PC-9 (cell line): ENCODE measurements at regions not wholly inside any gene's neighbourhood (a gene's known extent, or its start where the extent isn't known, plus 50 kb on each side); places are given as distances from the start of the nearest gene placed in this dataset.
A peak's percentile ranks its signal among the peaks of the same experiment; 100 is the strongest.

ENCODE experiments used
- BruUV-seq: library from RNA; stranded (reverse); fragments of 400-500 nt; replicated peaks from 2 replicates; lab custom pipeline; 2021; lab: Mats Ljungman, UMichigan
- CTCF ChIA-PET: fragments of 300-600 bp; sonication (Branson Sonifier 250); formaldehyde crosslinking; loops from one replicate; lab custom pipeline; 2022; ENCODE audit warnings: antibody characterized with exemption; lab: Charles Lee
- POLR2A ChIA-PET: fragments of 300-600 bp; sonication (Branson Sonifier 250); formaldehyde crosslinking; loops from one replicate; lab custom pipeline; 2022; ENCODE audit warnings: antibody characterized with exemption; ENCODE audit not compliant: unreplicated experiment; lab: Charles Lee
- DNase-seq, 2 experiments: peaks; one replicate each; pipeline versions ENCODE4 v3.0.0 to v3.0.0-alpha.2; 2015 to 2022; ENCODE audit warnings: mixed read lengths in 1 of 2
- H2AFZ ChIP-seq: fragments of 200-600 bp; sonication (generic); 2 replicates; pipeline ENCODE4 v1.8.1; 2017; ENCODE audit warnings: antibody characterized with exemption
- H3F3A ChIP-seq: fragments of 200-600 bp; sonication (generic); 2 replicates; pipeline ENCODE4 v1.8.1; 2017; ENCODE audit warnings: antibody characterized with exemption, mild to moderate bottlenecking, low read depth; ENCODE audit not compliant: insufficient read depth
- H3K27ac ChIP-seq: fragments of 200-600 bp; sonication (generic); 2 replicates; pipeline ENCODE4 v1.6.1; 2016; ENCODE audit warnings: mixed run types
- H3K27me3 ChIP-seq: fragments of 200-600 bp; sonication (generic); 2 replicates; pipeline ENCODE4 v1.6.1; 2016; ENCODE audit warnings: low read depth, mixed run types; ENCODE audit not compliant: insufficient read depth
- H3K36me3 ChIP-seq: fragments of 200-600 bp; sonication (generic); 2 replicates; pipeline ENCODE4 v1.6.1; 2016; ENCODE audit warnings: low read depth, mixed run types
- H3K4me1 ChIP-seq: fragments of 200-600 bp; sonication (generic); replicated peaks from 2 replicates; pipeline ENCODE4 v1.6.1; 2016; ENCODE audit warnings: mixed run types; ENCODE audit not compliant: insufficient read depth
- H3K4me2 ChIP-seq: fragments of 200-600 bp; sonication (generic); 2 replicates; pipeline ENCODE4 v1.6.1; 2017; ENCODE audit warnings: mixed run types
- H3K4me3 ChIP-seq: fragments of 200-600 bp; sonication (generic); 2 replicates; pipeline ENCODE4 v1.6.1; 2016; ENCODE audit warnings: mixed run types
- H3K79me2 ChIP-seq: fragments of 200-600 bp; sonication (generic); 2 replicates; pipeline ENCODE4 v1.6.1; 2017; ENCODE audit warnings: low read depth, mixed run types
- H3K9me2 ChIP-seq: fragments of 200-600 bp; sonication (generic); 2 replicates; pipeline ENCODE4 v1.8.1; 2017; ENCODE audit warnings: mild to moderate bottlenecking; ENCODE audit not compliant: insufficient read depth
- H3K9me3 ChIP-seq: fragments of 200-600 bp; sonication (generic); 2 replicates; pipeline ENCODE4 v1.8.1; 2016; ENCODE audit warnings: low read depth; ENCODE audit not compliant: insufficient read depth
- H4K20me1 ChIP-seq: fragments of 200-600 bp; sonication (generic); 2 replicates; pipeline ENCODE4 v1.8.1; 2017; ENCODE audit not compliant: insufficient read depth
- EZH2 ChIP-seq: fragments of 200-600 bp; sonication (generic); IDR thresholded peaks from 2 replicates; pipeline ENCODE4 v1.8.0; 2017; ENCODE audit warnings: antibody characterized with exemption, low read depth
- intact Hi-C: fragments of 100-400 bp; cut with micrococcal nuclease; formaldehyde crosslinking; loops from one replicate; pipeline ENCODE4 v1.10.0; 2022; ENCODE audit not compliant: unreplicated experiment
- TF ChIP-seq, protein P1 (sequence below): fragments of 200-600 bp; sonication (generic); conservative IDR thresholded peaks from 2 replicates; pipeline ENCODE4 v1.6.1; 2017; ENCODE audit warnings: mixed run types, antibody characterized with exemption, mild to moderate bottlenecking, moderate library complexity

DNA sequence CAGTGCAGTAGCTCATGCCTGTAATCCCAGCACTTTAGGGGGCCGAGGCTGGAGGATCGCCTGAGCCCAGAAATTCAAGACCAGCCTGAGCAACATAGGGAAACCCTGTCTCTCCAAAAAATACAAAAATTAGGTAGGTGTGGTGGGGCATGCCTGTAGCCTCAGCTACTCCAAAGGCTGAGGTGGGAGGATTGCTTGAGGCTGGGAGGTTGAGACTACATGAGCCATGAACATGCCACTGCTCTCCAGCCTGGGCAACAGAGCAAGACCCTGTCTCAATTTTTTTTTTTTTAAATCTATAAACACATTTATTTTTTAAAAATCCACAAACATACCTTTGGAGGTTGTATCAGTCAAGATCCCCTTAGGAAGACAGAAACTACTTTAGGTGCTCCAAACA lies 326.3 kb downstream of the EPHA4 start:
- Histone ChIP-seq H3K4me2 (no peak overlapping the region), H3K9me2 (no peaks in the 10 kb centered on the region), H3K79me2 (no peaks in the 10 kb centered on the region), H3K4me3 (no peak overlapping the region), H3F3A (no peaks in the 10 kb centered on the region), H3K9me3 (no peaks in the 10 kb centered on the region), H3K27ac (no peak overlapping the region), H3K36me3 (no peaks in the 10 kb centered on the region), H2AFZ (no peak overlapping the region), H3K27me3 (no peaks in the 10 kb centered on the region), H3K4me1 (no peaks in the 10 kb centered on the region), H4K20me1 (no peaks in the 10 kb centered on the region)
- POLR2A ChIA-PET, result no interaction called here
- DNase-seq, result no peak
- no TSS peak for BruUV-seq
- intact Hi-C loops, result no loop called here
- TF ChIP-seq, protein P1, sequence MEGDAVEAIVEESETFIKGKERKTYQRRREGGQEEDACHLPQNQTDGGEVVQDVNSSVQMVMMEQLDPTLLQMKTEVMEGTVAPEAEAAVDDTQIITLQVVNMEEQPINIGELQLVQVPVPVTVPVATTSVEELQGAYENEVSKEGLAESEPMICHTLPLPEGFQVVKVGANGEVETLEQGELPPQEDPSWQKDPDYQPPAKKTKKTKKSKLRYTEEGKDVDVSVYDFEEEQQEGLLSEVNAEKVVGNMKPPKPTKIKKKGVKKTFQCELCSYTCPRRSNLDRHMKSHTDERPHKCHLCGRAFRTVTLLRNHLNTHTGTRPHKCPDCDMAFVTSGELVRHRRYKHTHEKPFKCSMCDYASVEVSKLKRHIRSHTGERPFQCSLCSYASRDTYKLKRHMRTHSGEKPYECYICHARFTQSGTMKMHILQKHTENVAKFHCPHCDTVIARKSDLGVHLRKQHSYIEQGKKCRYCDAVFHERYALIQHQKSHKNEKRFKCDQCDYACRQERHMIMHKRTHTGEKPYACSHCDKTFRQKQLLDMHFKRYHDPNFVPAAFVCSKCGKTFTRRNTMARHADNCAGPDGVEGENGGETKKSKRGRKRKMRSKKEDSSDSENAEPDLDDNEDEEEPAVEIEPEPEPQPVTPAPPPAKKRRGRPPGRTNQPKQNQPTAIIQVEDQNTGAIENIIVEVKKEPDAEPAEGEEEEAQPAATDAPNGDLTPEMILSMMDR, result no peak
- TF ChIP-seq EZH2, result no peak
- CTCF ChIA-PET, result no interaction called here

DNA sequence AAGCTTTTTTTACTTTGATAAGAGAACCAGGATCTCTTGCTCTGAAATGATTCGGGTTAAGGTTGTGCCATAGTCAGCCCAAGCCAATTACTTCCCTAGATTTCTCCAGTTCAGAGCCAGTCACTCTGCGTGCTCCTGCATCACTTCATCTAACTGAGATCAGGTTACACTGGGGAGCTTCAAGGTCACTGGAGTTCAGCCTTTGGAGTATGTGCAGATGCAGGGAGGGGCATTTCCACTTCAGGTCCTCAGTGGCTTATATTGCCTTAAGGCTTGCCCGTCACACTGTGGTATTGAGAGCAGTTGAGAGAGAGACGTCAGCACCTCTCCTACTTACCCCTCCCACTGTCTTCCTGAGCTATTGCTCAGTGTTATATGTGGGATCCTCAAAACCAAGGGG lies 317.8 kb downstream of the EPHA4 start:
- Histone ChIP-seq H3F3A (no peaks in the 10 kb centered on the region), H2AFZ (no peak overlapping the region), H3K4me2 (no peak overlapping the region), H3K9me3 (no peaks in the 10 kb centered on the region), H3K27ac (no peak overlapping the region), H3K79me2 (no peaks in the 10 kb centered on the region), H3K4me3 (no peak overlapping the region), H3K36me3 (no peaks in the 10 kb centered on the region), H3K4me1 (0 out of 2 replicates have a peak, but pooled peaks cover 9% of the 10 kb centered on the region), H3K9me2 (no peaks in the 10 kb centered on the region; the same call in 1 of the 2 replicates), H3K27me3 (no peaks in the 10 kb centered on the region), H4K20me1 (no peaks in the 10 kb centered on the region)
- peak in 1 of 2 experiments; percentile 3 for DNase-seq
- no peak for TF ChIP-seq EZH2
- TF ChIP-seq, protein P1, result no peak
- ChIA-PET CTCF (no interaction called here), POLR2A (no interaction called here)
- intact Hi-C loops, result no loop called here
- no TSS peak for BruUV-seq

DNA sequence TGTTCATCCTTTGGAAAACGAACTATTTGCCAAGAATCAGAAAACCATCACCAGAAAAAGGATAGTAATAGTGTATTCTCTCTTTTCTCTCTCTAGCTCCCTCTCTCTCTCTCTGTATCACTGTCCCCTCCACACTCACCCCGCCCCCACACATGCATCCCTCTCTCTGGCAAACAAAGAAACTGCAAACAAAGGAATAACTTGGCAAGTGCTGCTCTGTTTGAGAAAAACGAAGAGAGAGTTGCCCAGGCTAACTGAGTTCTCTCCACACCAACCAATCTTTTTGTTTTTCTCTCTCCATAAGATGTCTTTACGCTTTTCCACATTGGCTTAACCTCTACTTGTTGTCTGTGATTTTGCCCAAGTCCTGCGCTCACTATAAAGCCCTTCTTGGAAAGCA lies 316.2 kb downstream of the EPHA4 start:
- Histone ChIP-seq H3F3A (no peaks in the 10 kb centered on the region), H3K4me2 (no peak overlapping the region), H3K4me3 (no peak overlapping the region), H3K9me3 (no peaks in the 10 kb centered on the region), H2AFZ (0 out of 2 replicates have a peak overlapping the region, but pooled peaks have one; percentile 4), H4K20me1 (no peaks in the 10 kb centered on the region), H3K4me1 (0 out of 2 replicates have a peak, but pooled peaks cover 9% of the 10 kb centered on the region), H3K27me3 (no peaks in the 10 kb centered on the region), H3K27ac (no peak overlapping the region), H3K79me2 (no peaks in the 10 kb centered on the region), H3K9me2 (no peaks in the 10 kb centered on the region; the same call in 1 of the 2 replicates), H3K36me3 (no peaks in the 10 kb centered on the region)
- POLR2A ChIA-PET, result no interaction called here
- no peak for TF ChIP-seq EZH2
- TF ChIP-seq, protein P1, result no peak
- DNase-seq, result no peak
- BruUV-seq, result no TSS peak
- CTCF ChIA-PET, result no interaction called here
- intact Hi-C loops, result no loop called here
